GM18505 (cell line): ENCODE measurements at regions not wholly inside any gene's neighbourhood (a gene's known extent, or its start where the extent isn't known, plus 50 kb on each side); places are given as distances from the start of the nearest gene placed in this dataset.
A peak's percentile ranks its signal among the peaks of the same experiment; 100 is the strongest.

Source experiments
- ATAC-seq: cut with Tn5 transposase; IDR thresholded peaks from one replicate; pipeline ENCODE4 v1.9.1; 2021; ENCODE audit not compliant: unreplicated experiment
- POLR2A ChIP-seq: IDR thresholded peaks from 4 replicates; pipeline ENCODE4 v1.6.1; 2011; ENCODE audit warnings: borderline replicate concordance; ENCODE audit not compliant: insufficient read depth, insufficient read length; ENCODE audit errors: extremely low read depth

DNA sequence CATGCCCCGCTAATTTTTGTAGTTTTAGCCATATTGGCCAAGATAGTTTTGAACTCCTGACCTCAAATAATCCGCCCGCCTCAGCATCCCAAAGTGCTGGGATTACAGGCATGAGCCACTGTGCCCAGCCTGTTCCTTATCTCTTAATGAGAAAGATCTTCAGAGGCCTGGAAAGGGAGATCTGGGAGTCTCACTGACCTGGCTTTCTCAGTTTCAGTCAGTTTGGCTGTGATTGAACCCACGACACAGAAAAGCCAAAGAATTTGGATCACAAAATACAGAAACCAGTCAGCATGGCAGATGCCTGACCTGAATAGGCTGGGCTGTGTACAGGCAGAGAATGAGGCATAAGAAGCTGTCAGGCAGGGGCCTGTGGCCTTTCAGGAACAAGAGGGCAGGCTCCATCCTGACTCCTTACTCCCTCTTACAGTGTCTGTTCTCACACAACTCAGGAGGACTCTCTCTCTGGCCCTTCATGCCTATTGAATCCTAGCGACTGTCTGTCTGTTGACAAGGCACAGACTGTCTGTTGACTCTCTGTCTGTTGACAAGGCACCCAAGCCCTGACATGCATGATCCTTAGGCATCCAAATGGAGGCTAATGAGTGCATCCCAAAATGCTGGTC is 366.5 kb upstream of the CCDC196 start:
- no peak for TF ChIP-seq POLR2A
- ATAC-seq, result no peak

DNA sequence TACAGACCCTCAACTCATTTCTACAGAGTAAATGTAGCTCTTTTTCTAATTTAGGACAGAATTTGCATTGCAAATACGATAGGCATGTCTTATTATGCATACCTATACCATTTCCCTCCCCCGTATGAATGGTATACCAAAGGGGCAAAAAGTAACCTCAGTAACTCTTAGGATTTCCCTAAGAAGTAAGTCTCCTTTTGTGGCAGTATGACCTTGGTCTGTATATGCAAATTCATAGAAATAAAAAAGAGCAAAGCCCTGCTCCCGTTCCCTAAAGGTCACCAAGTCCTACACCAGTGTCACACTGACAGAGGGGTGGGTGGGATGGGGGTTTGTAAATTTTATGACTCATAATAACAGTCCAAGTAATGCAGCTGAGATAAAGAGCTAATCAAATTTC is 365.8 kb upstream of the CCDC196 start:
- no peak for ATAC-seq

DNA sequence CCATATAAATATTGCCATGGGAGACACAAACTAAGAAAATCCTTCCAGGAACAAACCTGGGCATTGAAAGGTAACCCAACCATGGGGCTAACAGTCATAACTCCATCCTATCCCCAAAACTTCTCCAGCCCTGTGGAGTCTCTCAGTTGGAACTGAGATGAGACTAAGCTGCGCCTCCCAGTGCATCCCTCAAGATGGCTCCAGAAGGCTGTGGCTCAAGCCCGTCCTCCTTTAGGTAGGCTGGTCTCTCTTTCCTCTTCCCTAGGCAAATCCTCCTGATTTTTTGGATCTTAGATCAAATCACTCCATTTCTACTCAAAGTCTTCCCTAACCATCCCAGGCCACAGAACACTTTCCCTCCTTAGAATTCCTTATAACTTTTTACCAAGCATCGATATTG is 364.3 kb upstream of the CCDC196 start:
- TF ChIP-seq POLR2A, result no peak
- no peak for ATAC-seq

More for the DNA sequence above, 365.8 kb upstream of the CCDC196 start:
- no peak for TF ChIP-seq POLR2A

DNA sequence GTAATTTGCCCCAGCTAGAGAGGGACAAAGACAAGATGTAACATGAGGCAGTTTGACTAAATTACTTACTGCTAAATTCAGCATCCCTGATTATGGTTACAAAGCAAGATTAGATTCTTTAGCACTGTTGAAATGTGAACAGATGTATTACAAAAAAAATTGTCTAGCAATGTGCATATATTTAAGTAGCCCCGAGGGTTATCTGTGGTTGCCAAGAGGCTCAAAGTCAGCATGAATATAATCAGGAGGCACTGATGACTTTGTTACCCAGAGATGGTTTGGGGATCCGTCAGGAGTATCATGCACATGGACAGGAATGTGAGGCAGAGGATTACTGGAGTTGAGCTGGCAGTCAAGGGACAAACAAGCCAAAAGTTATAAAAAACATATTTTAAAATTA is 356.9 kb upstream of the CCDC196 start:
- no peak for ATAC-seq
- no peak for TF ChIP-seq POLR2A

DNA sequence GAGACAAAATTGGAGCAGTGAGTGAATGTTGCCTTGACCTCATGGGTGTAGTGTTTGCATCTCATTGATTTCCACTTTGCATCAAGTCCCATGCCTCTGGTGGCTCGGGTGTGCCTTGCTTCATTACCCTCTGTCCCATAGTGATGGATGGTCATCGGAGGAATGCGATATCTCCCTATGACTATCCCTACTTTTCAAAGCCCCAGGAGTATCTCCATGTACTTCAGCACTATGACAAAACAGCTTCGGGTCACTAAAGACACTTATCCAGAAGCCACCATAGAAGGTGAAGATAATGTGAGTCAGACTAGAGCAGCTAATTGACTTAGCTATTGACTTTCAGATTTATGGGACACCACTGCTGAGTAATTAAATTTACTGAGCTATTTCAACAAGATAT is 355.1 kb upstream of the CCDC196 start:
- no peak for TF ChIP-seq POLR2A
- ATAC-seq, result no peak

DNA sequence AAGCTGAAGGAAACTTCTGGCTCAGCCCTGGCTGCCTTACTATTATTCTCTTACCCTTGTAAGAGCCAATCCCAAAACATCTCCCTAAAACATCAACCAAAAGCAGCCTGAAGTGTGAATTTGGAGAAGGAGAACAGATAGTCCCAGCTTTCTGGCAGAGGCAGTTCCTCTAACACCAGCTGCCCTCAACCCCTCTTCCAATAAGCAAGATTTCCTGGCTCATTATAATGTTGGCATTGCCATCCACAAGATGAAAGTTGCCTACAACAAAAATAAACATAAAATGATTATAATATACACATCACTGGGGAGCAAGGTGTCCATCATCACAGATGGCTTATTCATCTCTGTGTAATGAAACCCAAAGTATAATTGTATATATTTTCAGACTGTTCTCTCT is 352.5 kb upstream of the CCDC196 start:
- no peak for TF ChIP-seq POLR2A
- no peak for ATAC-seq

DNA sequence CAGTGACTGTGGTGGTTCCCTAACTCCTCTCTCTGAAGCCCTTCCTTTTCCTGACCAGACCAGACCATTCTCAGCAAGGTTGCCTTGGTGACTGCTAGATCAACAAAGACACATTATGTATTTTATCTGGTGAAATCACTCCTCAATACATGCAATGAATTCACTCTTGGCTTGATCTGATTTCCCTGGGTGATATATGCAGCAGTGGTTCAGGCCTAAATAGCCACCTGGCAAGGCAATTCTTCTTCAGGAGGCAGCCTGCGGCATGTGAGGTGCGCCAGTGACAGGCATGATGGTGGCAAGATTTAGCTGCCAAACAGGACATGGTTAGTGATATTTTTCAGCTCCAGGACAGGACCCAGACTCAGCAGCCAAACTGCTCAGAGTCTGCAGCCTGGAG is 350.3 kb upstream of the CCDC196 start:
- TF ChIP-seq POLR2A, result no peak
- no peak for ATAC-seq

DNA sequence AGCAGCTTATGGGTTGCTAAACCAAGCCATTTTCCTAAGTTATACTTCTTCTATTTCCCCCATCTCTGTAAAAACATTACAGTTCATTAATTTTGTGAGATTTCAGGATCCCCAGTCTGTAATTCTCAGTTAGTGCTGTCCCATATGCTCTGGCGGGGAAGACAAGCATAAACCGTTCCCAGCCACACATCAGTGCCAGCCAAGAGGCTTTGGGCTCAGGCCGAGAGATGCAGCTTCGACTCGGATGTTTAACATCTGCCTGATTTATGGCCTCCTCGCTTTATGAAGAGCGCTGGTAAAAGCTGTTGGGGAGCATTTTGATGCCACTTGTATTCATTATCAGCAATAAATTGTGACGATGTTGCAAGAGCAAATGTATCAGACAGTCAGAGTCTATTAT is 349.1 kb upstream of the CCDC196 start:
- ATAC-seq, result no peak
- no peak for TF ChIP-seq POLR2A

DNA sequence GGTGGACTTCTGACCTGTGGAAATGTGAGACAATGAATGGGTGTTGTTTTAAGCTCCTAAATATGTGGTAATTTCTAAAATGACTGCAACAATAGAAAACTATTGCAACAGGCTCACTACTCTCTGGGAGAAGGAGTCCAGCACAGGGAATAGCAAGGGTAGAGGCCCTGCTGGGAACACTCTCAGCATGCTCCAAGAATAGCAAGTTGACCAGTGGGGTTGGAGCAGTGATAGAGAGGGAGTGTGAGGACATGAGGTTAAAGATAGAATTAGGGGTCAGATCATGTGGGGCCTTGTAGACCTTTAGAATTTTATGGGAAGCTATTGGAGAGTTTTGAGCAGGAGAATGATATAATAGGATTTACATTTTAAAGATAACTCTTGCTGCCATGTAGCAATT is 346.7 kb upstream of the CCDC196 start:
- no peak for TF ChIP-seq POLR2A

DNA sequence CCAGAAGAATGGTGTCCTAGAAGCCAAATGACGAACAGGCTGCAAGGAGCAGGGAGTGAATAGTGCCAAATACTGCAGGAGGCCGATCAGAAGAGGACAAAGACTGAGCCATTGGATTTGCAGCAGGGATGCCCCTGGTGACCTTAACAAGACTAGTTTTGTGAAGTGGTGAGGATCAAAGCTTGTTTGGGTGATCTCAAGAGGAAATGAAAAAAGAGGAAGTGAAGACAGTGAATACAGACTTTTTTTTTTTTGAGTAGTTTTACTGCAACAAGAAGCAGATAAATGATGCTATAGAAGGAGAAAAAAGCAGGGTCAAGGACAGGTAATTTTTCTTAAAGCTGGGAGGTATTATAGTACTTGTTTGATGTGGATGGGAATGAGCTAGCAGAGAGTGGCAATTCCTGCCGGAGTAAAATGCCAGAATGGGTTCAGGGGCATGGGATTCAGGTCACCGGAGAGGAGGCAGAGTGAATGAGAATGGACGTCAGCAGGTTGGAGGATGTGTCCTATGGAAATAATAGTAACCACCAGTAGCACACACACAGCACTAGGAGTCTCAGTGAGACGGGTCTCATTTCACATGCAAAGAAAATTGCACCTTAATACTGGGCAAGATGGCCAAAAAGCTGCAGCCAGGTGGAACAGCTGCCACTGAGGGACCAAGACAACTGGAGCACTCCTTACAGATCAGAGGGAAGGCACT is 345.8 kb upstream of the CCDC196 start:
- TF ChIP-seq POLR2A, result no peak
- ATAC-seq, result peak; percentile 87

More for the DNA sequence above, 346.7 kb upstream of the CCDC196 start:
- ATAC-seq, result no peak

DNA sequence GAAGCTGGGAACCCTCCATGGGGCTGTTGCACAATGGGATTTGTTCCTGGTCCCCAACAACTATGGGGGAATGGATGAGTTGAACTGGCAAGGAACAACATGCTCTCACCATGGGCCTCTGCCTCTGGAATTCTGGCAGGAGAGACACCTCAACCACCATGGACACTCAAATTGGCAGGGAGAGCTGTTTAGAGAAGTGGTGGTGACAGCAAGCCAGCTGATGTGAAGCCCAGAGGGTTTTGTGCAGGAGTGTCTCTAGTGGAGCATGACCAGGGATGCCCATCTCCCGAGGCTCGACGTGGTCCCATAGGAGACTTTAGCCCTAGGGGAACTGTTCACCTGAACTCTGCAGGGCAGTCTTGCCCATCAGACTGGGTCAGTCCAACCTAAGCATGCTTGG is 345.2 kb upstream of the CCDC196 start:
- TF ChIP-seq POLR2A, result no peak
- ATAC-seq, result no peak

DNA sequence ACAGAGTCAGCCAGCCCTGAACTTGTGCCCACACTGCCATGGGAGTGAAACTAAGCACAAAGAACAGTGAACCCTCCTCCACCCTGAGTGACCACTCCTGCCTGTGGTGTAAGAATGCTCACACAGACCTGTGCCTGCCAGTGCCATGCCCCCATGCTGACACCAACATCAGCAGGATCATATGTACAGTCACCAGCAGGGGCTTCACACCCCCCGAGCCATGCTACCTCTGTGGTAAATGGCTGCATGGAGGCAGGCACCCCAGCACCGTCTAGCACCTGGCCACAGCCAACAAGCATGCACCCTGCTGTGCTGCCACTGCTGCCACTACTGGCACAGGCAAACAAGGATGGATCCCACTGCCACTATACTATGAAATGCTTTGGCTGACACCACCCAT is 344.4 kb upstream of the CCDC196 start:
- no peak for TF ChIP-seq POLR2A
- no peak for ATAC-seq

DNA sequence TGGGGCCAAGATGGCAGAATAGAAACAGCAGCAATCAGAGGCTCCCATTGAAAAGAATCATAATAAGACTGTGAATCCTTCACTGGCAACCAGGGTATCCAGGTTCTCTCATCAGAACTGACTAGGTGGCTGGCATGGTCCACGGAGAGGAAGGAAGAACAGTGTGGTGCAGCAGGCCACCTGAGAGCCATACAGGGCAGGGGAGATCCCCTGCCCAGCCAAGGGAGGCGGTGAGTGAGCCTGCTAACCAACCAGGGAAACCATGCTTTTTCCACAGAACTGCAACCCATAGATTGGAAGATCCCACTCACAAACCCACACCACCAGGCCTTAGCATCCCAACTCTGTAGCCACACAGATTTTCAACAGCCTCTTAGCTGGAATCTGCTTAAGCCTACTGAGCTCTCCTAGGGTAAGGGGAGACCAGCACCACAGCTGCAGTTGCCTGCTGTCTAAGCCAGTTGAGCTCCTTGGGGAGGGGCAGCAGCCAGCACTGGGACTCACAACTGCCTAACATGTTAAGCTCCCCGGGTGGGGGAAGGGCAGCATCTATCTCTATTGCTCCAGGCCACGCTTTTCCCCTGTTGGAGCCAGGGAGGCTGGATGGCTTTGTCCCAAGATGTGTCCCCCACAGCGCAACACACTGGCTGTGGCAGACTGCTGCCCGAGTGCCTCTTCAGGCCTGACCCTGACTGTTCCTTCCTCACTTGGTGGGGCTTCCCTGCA is 342.6 kb upstream of the CCDC196 start:
- TF ChIP-seq POLR2A, result no peak
- ATAC-seq, result no peak

DNA sequence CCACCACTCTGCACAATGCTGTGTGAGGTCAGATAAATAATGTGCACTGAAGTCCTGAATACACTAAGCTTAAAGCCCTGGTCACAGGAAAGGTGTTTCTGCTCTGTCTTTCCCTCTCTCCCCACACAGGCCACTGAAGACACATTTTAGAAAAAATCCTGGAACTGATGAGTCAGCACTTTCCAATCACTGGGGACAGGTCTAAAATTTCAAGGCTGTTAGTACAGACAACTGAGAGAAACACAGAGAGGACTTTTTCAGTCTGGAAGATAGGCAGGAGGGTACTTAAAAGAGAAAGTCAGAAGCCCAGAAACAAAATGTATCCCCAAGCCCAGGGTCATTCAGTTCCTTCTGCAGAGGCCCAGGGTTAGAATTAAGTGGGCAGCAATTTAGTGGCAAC is 333.9 kb upstream of the CCDC196 start:
- no peak for TF ChIP-seq POLR2A
- ATAC-seq, result no peak

DNA sequence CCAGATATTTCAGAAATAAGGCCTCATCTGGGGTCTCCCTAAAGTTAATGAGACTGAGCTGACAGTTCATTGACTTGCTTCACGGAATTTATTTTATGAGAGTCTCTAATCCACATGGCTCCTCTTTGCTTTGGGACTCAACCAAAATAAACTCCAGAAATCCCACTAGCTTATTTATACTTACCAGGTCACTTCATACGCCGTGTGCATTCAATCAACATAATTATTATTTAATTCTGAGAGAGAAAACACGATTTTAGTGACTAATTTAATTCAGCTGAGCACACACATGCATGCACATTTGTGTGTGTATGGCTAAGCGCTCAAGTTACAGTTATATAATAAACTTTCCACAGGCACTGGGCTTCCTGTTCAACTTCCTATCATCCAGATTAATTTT is 333.4 kb upstream of the CCDC196 start:
- no peak for ATAC-seq
- TF ChIP-seq POLR2A, result no peak

DNA sequence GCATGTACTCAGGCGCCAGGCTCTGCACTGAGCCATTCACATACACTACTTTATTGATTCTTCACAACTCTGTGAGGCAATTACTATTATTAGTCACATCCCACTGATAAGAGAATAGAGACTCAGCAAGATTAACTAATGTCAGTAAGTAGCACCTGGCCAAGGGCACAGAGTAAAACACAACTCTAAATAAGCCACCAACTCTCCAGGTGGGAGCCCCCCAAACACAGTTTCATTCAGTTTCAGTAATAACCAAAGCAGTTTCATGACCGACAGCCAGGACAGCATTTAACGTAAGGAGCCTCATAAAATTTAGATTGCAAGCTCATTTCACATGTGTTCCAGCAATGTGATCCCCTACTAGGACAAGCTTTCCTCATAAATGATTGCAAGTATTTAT is 323.1 kb upstream of the CCDC196 start:
- ATAC-seq, result no peak
- TF ChIP-seq POLR2A, result no peak
